Gastroesophageal sphincter (tissue), 3 donors: ENCODE measurements at regions not wholly inside any gene's neighbourhood (a gene's known extent, or its start where the extent isn't known, plus 50 kb on each side); places are given as distances from the start of the nearest gene placed in this dataset.

ENCODE experiments used
- POLR2A ChIP-seq, 2 donors: fragments of 450-650 bp; IDR thresholded peaks; one replicate each; pipeline ENCODE4 v1.6.1; 2017; ENCODE audit warnings: antibody characterized with exemption in 2 of 2, mild to moderate bottlenecking in 2 of 2, moderate library complexity in 1 of 2
- TF ChIP-seq, protein P1 (sequence below), 4 experiments: fragments of 200-600 bp in 2 of 4; fragments of 450-650 bp in 2 of 4; sonication (generic) in 1 of 4; IDR thresholded peaks; one replicate each; pipeline ENCODE4 v1.5.1; 2017 to 2019; ENCODE audit warnings: antibody characterized with exemption in 4 of 4, mild to moderate bottlenecking in 2 of 4, moderate library complexity in 2 of 4

DNA sequence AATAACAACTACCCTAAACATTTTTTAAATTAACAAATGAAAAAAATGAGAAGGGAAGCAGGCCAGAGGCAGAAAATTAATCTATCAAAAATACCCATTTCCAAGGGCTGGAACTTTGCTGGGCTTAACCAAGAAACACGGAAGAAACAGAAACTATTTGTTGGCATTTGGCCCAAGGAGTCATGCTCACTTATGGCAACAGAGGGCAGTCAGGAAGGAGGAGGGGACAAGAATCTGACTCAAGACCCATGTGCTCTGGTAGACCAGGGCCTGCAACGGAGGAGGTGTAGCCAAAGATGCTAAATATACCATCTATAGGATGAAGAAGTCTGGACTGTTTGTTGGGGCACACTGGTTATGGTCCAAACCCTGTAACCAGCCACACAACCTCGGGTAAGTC, 496.7 kb downstream of the COG6 start:
- TF ChIP-seq POLR2A (IDR thresholded peaks at IDR 0.05) = no peak
- TF ChIP-seq, protein P1, sequence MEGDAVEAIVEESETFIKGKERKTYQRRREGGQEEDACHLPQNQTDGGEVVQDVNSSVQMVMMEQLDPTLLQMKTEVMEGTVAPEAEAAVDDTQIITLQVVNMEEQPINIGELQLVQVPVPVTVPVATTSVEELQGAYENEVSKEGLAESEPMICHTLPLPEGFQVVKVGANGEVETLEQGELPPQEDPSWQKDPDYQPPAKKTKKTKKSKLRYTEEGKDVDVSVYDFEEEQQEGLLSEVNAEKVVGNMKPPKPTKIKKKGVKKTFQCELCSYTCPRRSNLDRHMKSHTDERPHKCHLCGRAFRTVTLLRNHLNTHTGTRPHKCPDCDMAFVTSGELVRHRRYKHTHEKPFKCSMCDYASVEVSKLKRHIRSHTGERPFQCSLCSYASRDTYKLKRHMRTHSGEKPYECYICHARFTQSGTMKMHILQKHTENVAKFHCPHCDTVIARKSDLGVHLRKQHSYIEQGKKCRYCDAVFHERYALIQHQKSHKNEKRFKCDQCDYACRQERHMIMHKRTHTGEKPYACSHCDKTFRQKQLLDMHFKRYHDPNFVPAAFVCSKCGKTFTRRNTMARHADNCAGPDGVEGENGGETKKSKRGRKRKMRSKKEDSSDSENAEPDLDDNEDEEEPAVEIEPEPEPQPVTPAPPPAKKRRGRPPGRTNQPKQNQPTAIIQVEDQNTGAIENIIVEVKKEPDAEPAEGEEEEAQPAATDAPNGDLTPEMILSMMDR (IDR thresholded peaks at IDR 0.05) = no peak
